T1000 (cell line): ENCODE measurements at regions not wholly inside any gene's neighbourhood (a gene's known extent, or its start where the extent isn't known, plus 50 kb on each side); places are given as distances from the start of the nearest gene placed in this dataset.
"Not testable (repeated sequence)": the region's sequence is repeated elsewhere in the genome, so short reads cannot be mapped to it uniquely, and the experiment has no call there.

Experiments
- DNase-seq: peaks from one replicate; lab custom pipeline; 2025; ENCODE audit warnings: mixed read lengths; lab: John Stamatoyannopoulos, UW

DNA sequence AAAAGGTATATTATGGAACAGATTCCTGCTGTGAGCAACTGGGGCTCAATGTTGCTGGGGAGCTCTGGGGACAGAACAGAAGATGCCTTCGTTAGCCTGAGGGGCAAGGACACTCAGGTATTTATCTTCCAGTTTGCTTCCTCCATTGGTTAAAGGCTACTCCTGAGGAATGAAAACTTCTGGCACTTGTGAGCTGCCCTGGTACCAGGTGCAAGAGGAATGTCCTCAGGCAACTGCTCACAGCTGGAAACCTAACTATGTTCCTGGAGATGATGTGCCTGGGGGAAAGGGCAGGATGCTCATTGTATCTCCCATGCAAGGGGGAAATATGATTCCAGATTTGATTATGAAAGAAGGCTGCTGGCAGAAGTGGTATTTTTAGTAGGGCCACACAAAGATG, 54.0 kb upstream of the BBX start:
- no peak for DNase-seq

DNA sequence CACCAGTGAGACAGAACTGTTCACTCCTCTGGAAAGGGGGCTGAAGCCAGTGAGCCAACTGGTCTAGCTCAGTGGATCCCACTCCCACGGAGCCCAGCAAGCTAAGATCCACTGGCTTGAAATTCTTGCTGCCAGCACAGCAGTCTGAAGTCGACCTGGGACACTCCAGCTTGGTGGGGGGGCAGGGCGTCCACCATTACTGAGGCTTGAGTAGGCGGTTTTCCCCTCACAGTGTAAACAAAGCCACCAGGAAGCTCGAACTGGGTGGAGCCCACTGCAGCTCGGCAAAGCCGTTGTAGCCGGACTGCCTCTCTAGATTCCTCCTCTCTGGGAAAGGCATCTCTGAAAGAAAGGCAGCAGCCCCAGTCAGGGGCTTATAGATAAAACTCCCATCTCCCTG, 52.3 kb upstream of the BBX start:
- DNase-seq = not testable (repeated sequence)
